Ovary (tissue), 7 donors: ENCODE measurements at regions not wholly inside any gene's neighbourhood (a gene's known extent, or its start where the extent isn't known, plus 50 kb on each side); places are given as distances from the start of the nearest gene placed in this dataset.

Experiments
- DNase-seq, 5 donors: peaks; one replicate each; pipeline ENCODE4 v3.0.0-alpha.2; 2019 to 2020
- H3K27ac ChIP-seq, 2 donors: fragments of 200-600 bp; one replicate each; pipeline versions ENCODE4 v1.5.1 to v1.8.0; 2019 to 2022
- H3K27me3 ChIP-seq: fragments of 200-600 bp; one replicate; pipeline ENCODE4 v1.8.0; 2022
- H3K36me3 ChIP-seq: fragments of 200-600 bp; sonication (generic); one replicate; pipeline ENCODE4 v1.5.1; 2019
- H3K4me1 ChIP-seq: one replicate; pipeline ENCODE4 v1.8.1; 2013; ENCODE audit warnings: mild to moderate bottlenecking, moderate library complexity; ENCODE audit not compliant: insufficient read depth
- H3K4me3 ChIP-seq: fragments of 200-600 bp; sonication (generic); one replicate; pipeline ENCODE4 v1.5.1; 2017
- H3K9me3 ChIP-seq, 2 donors: fragments of 200-600 bp in 1 of 2; sonication (generic) in 1 of 2; one replicate each; pipeline versions ENCODE4 v1.5.1 to v1.8.1; 2013 to 2019; ENCODE audit warnings: mild to moderate bottlenecking in 1 of 2, moderate library complexity in 1 of 2
- EP300 ChIP-seq: sonication (generic); formaldehyde crosslinking; IDR thresholded peaks from one replicate; pipeline ENCODE4 v1.6.1; 2017; ENCODE audit warnings: antibody characterized with exemption
- POLR2A ChIP-seq: fragments of 450-650 bp; IDR thresholded peaks from one replicate; pipeline ENCODE4 v1.6.1; 2017; ENCODE audit warnings: antibody characterized with exemption, mild to moderate bottlenecking, moderate library complexity
- WGBS, 3 donors: extraction: QIAGEN DNeasy Blood & Tissue Kit in 1 of 3; methylation state at CpG; one replicate each; pipeline versions ENCODE4 v1.1.5 to v1.1.7; 2013 to 2017; 5-methylcytosine and 5-hydroxymethylcytosine counted together
- intact Hi-C, 4 donors: fragments of 100-400 bp; cut with DNase I; formaldehyde crosslinking; loops; one replicate each; pipeline versions ENCODE4 v1.11.0 to v1.15.1; 2022 to 2023
- TF ChIP-seq, protein P1 (sequence below), 3 donors: fragments of 450-650 bp in 2 of 3; fragments of 200-600 bp in 1 of 3; IDR thresholded peaks; one replicate each; pipeline versions ENCODE4 v1.5.1 to v1.8.0; 2016 to 2022; ENCODE audit warnings: antibody characterized with exemption in 3 of 3, mild to moderate bottlenecking in 1 of 3
- donor health status: DM: no; HTN: no; CAD: no; lungs with moderate emphysema.
- donor health status: DM: no; HTN: no; CAD: no.
- donor health status: Bipolar disorder and iron deficiency.
- donor health status: DM: no; HTN: no; CAD: no.
- donor health status: DM: yes; HTN: yes; CAD: no.

DNA sequence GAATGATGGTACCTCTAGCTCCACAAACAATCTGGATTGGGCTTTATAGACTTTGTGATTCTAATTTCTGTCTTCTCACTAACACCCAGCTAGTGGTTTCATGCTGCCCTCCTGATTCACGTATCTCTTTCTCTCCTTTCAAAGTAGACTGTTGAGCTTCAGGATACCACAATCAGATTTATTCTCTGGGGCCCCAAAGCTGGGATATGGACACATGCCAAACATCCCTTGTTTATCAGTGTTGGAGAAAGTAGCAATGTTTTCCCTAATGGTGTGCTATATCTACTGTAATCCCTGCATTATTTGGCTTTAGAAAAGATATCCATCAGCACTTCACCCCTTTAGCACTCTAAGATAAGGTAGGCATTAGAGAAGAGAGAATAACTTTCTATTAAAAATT lies 361.0 kb downstream of the FGF10 start:
- TF ChIP-seq EP300 (no peak), POLR2A (no peak)
- TF ChIP-seq, protein P1, sequence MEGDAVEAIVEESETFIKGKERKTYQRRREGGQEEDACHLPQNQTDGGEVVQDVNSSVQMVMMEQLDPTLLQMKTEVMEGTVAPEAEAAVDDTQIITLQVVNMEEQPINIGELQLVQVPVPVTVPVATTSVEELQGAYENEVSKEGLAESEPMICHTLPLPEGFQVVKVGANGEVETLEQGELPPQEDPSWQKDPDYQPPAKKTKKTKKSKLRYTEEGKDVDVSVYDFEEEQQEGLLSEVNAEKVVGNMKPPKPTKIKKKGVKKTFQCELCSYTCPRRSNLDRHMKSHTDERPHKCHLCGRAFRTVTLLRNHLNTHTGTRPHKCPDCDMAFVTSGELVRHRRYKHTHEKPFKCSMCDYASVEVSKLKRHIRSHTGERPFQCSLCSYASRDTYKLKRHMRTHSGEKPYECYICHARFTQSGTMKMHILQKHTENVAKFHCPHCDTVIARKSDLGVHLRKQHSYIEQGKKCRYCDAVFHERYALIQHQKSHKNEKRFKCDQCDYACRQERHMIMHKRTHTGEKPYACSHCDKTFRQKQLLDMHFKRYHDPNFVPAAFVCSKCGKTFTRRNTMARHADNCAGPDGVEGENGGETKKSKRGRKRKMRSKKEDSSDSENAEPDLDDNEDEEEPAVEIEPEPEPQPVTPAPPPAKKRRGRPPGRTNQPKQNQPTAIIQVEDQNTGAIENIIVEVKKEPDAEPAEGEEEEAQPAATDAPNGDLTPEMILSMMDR (IDR thresholded peaks at IDR 0.05) = no peak
- H3K9me3 ChIP-seq = no peaks in the 10 kb centered on the region
- H3K36me3 ChIP-seq = no peaks in the 10 kb centered on the region
- H3K27me3 ChIP-seq = no peaks in the 10 kb centered on the region
- WGBS, 3 donors = 63 to 67% (median 63%) methylated on average over 1 of the region's 1 CpG
- DNase-seq = no peak
- intact Hi-C loops = no loop called here
- no peak overlapping the region for H3K4me3 ChIP-seq
- no peaks in the 10 kb centered on the region for H3K4me1 ChIP-seq
- H3K27ac ChIP-seq = no peak overlapping the region

DNA sequence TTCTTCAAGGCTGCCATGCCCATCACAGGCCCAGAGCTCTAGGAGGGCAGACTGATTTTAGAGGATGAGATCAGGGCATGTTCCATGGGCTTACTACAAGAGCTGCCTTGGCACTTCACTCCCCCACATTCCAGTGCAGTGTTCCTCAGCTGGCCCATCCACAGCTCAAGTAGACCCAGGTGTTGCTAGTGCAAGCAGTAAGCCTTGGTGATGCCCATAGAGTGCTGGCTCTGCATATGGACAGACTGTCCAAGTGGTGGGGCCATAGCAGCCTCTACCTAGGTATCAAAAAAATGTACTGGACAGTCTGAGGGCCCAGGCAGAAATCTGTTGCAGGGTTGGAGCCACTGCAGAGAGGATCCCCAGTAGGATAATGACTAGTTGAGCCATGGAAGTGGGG lies 366.6 kb downstream of the FGF10 start:
- Histone ChIP-seq H3K4me3 (no peak overlapping the region), H3K36me3 (no peaks in the 10 kb centered on the region), H3K9me3 (no peaks in the 10 kb centered on the region), H3K27ac (no peak overlapping the region), H3K4me1 (no peaks in the 10 kb centered on the region), H3K27me3 (no peaks in the 10 kb centered on the region)
- intact Hi-C loops = no loop called here
- no peak for DNase-seq
- TF ChIP-seq, protein P1 (IDR thresholded peaks at IDR 0.05) = no peak
- TF ChIP-seq POLR2A (no peak), EP300 (no peak)

DNA sequence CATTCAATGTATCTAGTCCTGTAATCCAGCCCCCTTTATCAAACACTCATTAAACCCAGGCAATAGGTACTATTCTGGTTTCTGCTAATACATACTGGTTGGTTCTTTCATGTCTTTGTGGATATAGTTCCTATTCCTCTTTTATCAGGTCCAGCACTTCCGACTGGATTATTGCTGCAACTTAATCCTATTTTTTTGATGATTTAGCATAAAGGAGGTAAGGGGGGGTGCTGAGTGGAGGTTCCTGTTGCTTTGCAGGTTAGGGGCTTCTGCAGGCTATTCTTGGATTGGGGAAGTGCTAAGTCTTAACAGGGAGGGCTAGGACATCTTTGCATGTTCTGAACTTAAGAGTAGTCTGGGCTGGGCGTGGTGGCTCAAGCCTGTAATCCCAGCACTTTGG lies 377.7 kb downstream of the FGF10 start:
- DNase-seq = no peak
- 73 to 88% (median 81%) methylated on average over 2 of the region's 2 CpGs for WGBS, 3 donors
- Histone ChIP-seq H3K27ac (no peak overlapping the region), H3K4me1 (no peaks in the 10 kb centered on the region), H3K27me3 (no peaks in the 10 kb centered on the region), H3K9me3 (no peaks in the 10 kb centered on the region), H3K4me3 (no peak overlapping the region), H3K36me3 (no peaks in the 10 kb centered on the region)
- TF ChIP-seq POLR2A (no peak), EP300 (no peak)
- TF ChIP-seq, protein P1 (IDR thresholded peaks at IDR 0.05) = no peak
- intact Hi-C loops = no loop called here

DNA sequence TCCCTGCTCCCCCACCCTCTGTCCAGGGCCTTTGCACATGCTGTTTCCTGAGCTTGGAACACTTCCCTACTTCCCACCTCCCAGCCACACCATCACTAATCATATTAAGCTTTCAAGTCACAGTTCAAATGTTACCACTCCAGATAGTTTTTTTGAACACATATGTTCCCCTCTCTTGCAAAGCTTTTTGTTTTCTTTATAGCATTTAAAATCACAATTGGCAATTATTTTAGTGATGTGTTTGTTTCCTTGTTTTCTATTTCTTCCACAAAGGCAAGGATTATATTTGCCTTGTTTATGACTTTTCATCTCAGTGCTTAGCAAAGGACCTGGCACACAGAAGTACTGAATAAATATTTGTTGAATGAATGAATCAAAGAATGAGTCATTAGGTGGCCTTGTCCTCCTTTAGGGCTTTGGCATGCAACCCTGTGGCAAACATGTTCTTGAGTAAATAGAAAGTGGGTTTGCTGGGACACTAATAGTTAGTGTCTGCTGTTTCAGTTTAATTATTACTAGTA lies 386.8 kb downstream of the FGF10 start:
- DNase-seq = no peak
- Histone ChIP-seq H3K36me3 (no peaks in the 10 kb centered on the region), H3K27ac (no peak overlapping the region), H3K4me3 (no peak overlapping the region), H3K27me3 (no peaks in the 10 kb centered on the region), H3K9me3 (no peaks in the 10 kb centered on the region), H3K4me1 (peaks cover 6% of the 10 kb centered on the region)
- TF ChIP-seq, protein P1 (IDR thresholded peaks at IDR 0.05) = no peak
- intact Hi-C loops = no loop called here
